SKM-1 treated with dmso at 0.1 percent for 144 hours (cell line): ENCODE measurements at regions not wholly inside any gene's neighbourhood (a gene's known extent, or its start where the extent isn't known, plus 50 kb on each side); places are given as distances from the start of the nearest gene placed in this dataset.
"Not testable (repeated sequence)": the region's sequence is repeated elsewhere in the genome, so short reads cannot be mapped to it uniquely, and the experiment has no call there.

Experiments
- DNase-seq: peaks from one replicate; lab custom pipeline; 2025; ENCODE audit not compliant: unreplicated experiment; lab: John Stamatoyannopoulos, UW

DNA sequence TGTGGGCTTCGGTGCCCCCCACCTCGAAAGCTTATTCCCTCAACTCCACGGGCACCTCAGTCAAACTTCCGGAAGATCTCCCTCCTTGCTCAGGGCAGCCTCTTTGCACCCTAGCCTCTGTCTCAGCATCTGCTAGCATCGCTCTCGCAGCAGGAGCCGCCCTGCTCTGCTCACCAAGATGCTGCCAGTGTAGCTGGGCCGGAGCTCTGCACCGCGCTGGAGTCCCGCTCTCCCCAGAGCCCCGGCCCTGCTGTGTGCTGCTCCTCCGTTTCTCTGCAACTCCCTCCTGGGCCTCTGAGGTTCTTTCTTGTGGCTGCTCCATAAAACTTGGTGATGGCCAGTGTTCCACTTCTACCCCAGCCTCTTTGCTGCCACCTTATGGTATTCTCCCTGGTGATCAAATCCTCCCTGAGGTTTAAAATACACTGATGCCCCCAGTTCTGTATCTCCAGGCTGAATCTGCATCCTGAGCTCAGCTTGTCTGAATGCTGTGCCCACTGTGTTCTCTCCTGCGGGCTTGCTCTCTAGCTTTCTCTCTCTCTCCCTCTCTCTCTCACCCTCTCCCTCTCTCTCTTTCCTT lies 198.0 kb downstream of the UQCRFS1 start:
- no peak for DNase-seq

DNA sequence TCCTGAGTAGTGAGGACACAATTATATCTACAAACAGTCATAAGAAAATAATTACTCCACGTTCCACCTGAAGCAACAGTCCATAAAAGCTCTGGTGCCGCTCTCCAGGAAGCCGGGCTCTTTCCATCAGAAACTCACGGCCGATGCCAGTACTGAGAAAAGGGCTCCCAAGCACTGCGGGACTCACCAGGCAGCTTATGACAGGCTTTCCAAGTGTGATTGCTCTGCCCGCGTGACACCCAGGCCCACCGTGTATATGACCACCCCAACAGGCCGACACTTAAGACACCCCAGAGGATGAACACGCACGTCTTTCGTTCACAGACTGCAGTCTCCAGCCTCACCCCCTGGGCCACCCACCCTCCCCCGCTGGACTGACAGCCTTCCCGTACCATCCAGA lies 199.0 kb downstream of the UQCRFS1 start:
- no peak for DNase-seq

DNA sequence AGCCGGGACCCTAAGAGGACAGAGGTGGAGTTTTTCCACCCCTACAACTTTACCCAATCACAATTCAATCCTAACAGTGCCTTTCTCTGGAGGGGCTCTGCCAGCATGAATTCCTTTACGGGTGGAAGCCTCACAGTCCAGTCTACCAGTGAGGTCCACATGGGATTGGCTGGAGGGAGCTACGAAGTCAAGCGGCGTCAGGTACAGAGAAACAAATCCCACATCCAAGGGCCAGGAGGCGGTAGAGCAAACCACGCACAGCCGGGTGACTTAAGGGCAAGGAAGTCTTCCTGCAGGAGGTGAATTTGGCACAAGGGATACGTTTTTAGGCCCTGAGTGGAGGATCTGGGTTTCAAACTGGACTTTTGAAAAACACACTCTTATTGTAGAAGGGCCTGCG lies 199.6 kb downstream of the UQCRFS1 start:
- no peak for DNase-seq

DNA sequence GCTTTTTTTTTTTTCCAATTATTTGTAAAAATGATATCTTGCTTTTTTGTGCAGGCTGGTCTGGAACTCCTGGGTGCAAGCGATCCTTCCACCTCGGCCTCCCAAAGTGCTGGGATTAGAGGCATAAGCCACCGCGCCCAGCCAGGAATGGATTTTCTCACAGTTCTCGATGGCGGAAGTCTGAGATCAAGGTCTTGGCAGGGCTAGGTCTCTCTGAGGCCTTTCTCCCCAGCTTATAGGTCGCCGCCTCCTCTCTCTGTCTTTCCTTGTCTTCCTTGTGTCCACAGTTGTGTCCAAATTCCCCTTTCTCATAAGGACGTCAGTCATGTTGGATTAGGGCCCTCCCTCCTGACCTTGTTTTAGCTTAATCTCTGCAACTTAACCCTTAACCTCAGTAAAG lies 200.5 kb downstream of the UQCRFS1 start:
- no peak for DNase-seq

DNA sequence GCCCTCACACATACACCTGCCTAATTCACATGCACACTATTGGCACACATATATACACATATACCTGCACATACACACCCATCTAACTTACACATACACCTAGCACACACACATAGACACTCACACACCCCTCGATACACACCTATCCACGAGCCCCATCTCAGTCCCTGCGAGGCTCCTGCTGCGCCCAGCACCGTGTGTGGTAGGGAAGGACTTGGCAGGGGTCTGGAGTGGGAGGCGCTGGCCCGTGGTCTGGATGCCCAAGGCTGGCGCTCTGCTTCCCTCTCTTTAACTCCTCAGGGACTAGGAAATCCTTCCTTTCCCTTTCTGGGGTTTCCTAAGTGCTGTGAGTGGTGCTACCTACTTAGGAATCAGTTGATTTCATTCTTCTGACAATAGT lies 202.7 kb downstream of the UQCRFS1 start:
- DNase-seq: no peak

DNA sequence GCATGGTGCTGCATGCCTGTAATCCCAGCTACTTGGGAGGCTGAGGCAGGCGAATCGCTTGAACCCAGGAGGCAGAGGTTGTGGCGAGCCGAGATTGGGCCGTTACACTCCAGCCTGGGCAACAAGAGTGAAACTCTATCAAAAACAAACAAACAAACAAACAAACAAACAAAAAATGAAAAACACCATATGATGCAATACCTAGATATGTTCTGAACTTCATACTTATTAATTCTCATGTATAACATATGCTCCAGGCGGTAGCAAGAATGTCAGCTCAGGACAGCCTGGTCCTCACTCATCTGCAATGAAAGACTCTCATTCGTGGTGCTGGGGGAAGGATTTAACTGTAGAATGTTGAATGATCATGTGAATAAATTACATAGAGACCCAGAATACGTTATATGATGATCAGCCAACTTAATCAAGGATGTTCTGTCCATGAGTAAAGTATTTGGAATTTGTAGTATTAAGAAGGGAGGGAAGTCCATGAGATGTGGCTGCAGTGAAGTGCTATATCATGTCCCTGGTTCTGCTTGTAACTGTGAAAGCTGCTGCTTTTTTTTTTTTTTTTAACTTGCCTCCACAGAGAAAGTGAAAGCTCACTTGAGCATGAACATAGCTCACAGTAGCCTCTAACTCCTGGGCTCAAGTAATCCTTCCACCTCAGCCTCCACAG lies 206.8 kb downstream of the UQCRFS1 start:
- DNase-seq: no peak

DNA sequence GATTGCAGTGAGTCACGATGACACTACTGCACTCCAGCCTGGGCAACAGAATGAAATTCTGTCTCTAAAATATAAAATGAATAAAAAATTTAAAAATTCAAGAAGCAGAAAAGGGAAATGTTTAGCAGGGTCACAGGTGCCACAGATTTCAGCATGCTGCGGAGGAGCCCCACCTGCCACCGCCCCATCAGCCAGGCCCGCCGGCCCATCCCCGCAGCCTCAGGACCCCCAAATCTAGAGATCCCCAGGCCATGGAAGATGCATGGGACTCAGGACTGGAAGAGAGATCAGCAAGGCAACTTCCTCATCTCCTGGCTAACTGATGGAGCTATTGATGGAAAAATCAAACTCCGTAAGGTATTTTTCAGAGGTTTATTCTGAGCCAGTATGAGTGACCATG lies 208.2 kb downstream of the UQCRFS1 start:
- DNase-seq: no peak

DNA sequence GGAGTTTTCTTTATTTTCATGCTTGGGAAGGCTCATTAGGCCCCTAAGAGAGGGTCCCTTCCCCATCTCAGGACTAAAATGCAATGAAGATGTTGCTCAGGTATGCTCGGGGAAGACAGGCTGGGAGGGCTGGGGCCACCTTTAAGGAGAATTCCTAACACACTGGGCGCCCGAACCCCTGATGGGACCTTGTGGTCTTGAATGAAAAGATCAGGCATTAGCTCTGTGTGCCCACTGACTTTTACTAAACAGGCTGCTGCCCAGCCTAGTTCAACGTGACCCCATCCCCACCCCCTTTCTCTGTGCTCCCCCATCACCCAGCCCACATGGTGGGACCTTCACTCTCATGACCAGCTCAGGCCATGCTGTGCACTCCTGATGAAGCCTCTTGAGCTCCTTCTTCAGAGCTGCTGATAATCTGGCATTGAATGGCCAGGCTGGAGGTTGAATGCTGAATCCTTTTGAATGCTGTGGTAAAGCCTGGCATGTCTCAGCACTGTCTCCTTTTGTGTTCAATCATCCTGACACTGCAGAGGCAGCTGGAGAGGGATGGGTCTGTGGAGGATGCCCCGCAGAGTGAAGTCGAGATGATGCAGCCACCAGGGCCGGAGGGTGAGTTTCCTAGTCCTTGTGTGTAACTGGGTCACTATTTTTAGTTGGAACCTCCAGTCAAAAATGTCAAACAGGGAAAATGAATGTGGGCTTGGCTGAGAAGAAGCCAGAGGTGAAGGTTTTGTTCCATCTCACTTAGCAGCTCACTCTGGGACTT lies 209.1 kb downstream of the UQCRFS1 start:
- DNase-seq: no peak

DNA sequence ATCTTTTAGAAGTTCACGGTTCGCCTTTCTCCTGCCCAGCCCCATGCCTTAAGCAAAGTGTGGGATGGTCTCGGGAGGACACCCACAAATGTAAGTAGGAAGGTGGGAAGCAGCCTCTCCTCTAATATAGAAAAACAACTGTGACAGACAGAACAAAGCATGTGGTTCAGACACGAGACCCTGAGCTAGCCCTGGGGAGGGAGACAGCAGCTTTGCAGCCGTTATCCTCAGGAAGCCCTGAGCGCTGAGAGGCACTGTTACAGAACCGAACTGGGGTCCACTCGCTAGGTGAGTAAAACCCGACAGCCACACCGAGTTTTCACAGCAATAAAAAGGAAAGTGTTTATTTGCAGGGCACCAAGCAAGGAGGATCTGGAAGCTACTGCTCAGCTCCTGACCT lies 210.6 kb downstream of the UQCRFS1 start:
- no peak for DNase-seq

DNA sequence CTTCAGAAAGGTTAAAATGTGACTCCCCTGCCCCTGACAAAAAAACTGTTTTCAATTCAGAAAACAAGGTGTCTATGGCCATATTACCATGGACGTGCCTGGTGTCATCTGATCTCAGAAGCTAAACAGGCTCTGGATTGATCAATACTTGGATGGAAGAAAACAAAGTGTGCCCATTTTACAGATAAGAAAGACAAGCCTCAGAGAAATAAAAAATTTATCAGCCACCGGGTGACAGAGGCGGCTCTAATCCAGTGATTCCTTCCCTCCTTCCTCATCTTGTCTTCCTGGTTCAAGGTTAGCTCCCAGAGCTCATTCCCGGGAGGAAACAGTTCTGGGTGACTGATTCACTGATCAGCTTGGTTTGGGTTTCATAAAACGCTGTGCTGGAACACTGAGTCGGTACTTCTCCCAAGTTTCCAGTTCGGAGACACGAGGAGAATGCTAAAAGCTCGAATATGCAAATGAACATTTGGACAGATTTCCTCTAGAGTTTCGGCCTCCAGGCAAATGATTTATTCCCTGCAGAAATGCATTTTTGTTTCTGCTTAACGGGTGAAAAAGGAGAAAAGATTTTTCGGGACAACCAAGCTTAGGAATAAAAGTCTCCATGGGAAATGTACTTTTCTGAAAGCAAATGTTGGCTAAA lies 211.2 kb downstream of the UQCRFS1 start:
- no peak for DNase-seq

DNA sequence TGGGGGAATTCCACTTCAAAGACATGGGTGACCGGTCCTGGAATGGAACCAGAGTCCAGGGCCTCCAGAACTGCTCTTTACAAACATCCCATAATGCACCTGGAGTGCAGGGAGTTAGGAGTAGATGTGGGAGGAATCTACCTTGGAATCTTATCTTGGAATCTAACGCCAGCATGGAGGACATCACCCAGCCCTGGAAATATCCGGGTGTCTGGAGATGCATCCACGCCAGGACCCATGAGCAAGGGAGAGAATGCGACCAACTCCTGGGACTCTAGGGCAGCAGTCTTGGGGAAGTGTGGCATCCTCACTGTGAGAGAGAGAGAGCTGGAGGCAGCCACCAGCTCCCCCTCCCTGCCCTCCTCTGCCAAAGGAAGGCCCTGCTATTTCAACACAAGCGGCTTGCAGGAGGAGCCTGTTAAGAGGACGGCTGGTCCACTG lies 211.8 kb downstream of the UQCRFS1 start:
- peak; percentile 3 for DNase-seq

DNA sequence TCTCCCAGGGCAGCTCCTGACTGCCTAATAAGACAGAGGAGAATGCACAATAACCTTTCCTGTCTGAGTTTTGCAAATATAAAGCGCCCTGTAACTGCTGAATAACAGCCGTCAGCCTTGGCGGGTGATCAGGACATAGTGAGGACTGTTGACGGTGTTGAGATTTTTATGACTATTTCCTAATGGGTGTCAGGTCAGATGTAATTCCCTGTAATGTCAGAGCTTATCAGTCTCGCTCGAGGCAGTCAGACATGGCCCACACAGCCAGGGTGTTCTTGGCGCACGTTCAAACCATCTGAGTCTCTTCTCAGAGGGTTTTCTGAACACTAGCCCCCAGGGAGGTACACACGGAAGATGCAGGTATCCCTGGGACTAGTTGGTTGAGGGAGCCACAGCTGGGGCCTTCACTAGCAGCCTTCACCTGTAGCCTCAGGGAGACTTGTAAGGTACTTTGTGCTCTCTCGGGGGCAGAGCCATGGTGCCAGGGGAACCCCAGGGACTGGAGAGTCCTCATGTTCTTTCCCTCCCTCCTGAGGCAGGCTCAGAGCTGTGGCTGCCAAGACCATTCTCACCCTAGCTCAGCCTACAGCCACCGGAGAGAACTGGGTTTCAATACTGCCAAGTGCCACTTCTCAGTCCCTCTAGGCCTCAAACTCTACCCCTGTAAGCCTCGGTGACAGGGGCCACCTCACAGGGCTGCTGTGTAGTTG lies 213.1 kb downstream of the UQCRFS1 start:
- DNase-seq: no peak

DNA sequence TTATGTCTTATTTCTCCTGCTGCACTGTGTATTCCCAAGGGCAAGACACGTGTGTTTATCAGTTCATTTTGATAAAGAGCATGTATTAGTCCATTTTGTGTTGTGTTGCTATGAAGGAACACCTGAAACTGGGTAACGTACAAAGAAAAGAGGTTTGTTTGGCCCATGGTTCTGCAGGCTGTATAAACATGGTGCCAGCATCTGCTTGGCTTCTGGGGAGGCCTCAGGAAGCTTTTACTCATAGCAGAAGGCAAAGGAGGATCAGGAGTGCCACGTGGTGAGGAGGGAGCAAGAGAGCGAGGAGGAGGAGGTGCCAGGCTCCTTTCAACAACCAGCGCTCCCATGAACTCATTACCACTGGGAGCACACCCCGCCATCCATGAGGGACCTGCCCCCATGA lies 214.0 kb downstream of the UQCRFS1 start:
- DNase-seq: no peak

DNA sequence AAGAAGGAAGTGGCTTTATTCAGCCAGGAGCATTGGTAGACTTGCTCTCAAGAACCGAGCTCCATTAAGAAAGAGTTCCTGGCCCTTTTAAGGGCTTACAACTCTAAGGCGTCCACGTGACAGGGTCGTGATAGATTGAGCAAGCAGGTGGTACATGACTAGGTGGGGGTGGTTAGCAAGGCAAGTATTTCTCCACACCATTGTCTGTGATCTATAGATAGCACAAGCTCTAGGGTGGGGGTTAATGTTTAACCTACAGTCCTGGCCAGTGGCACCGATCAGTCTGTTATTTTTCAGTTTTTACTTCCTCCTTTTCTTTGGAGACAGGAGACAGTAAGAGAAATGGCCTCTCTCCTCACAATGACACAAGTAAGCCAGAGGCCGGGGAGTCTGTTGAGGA lies 215.1 kb downstream of the UQCRFS1 start:
- not testable (repeated sequence) for DNase-seq

DNA sequence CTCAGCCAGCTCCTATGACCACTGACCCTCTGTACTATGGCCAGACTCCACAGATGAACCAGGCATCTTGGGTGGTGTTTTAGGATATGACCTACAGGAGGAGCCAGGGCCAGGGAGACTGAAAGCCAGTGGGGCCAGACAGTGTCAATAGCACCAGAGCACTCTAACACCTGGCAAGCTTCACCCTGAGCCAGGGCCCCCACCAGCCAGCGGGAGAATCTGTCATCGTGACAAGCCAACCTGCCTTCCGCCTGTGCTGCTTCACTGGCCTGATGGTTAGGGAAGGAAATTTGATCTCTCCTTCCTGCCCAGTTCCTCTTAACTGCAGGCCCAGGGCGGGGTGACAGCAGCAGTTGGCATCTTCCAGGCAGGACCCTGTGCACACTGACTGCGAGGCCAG lies 222.4 kb downstream of the UQCRFS1 start:
- DNase-seq: no peak

DNA sequence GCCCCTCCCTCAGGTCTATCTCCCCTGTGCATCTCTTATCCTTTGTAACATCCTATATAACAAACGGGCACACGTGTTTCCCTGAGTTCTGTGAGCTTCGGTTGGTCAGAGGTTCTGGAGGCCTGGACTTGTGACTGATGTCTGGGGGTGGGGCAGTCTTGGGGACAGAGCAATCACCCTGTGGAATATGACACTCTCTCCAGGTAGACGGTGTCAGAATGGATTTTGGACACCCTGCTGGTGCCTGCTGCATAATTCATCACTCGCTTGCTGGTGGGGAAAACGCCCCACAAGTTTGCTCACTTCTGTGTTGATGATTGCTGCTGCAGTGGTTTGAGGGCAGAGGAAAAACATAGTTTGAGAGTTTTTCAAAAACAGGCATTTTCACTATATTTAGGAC lies 223.2 kb downstream of the UQCRFS1 start:
- DNase-seq: no peak

DNA sequence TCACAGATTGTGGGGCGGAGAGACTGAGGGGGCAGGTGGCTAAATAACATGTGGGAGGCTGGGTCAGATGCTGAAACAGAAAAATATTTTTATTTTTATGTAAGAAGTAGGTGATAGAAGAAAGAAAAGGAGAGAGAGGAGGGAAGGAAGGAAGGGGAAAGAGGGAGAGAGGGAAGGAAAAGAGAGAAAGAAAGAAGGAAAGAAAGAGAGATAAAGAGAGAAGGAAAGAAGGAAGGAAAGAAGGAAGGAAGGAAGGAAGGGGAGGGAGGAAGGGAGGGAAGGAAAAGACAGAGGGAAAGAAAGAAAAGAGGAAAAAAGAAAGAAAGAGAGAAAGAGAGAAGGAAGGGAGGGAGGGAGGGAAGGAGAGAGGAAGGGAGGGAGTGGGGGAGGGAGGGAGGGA lies 224.9 kb downstream of the UQCRFS1 start:
- no peak for DNase-seq

DNA sequence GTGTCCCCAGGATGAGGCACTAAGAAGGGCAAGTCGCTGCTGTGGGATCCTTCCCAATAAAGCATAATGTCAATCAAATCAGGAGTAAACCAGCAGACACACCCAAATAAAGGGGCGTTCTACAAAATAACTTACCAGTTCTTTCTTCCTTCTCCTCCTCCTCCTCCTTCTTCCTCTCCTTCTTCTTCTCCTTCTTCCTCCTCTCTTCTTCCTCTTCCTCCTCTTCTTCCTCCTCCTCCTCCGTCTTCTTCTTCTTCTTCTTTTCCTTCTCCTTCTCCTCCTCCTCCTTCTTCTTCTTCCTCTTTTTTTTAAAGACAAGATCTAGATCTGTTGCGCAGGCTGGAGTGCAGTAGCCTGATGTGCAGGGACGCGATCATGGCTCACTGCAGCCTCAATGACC lies 225.8 kb downstream of the UQCRFS1 start:
- no peak for DNase-seq

DNA sequence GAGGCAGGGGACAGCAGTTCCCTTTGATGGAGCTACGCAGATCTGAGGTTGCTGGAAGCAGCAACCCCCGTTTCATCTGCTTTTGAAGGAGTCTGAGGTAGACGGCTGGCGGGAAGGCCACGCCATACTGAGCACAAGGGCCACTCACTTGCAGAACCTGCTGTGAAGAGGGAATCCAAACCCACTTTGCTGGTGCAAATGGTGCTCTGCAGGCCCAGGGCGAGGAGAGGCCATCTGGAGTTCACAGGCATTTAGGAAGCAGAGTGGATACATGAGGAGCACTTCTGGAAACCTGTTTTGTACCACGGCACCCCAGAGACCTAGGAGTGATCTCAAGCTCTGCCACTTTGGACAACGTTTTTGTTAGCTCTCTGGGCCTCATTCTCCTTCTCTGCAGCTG lies 227.8 kb downstream of the UQCRFS1 start:
- no peak for DNase-seq

DNA sequence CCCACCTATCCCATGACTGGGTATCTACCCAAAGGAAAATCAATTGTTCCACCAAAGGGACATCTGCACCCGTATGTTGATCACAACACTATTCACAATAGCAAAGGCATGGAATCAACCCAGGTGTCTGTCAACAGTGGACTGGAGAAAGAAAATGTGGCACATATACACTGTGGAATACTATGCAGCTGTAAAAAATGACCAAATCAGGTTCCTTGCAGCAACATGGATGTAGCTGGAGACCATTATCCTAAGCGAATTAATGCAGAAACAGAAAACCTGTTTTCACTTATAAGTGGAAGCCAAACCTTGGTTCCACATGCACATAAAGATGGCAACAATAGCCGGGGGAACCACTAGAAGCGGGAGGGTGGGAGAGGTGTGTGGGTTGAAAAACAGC lies 228.6 kb downstream of the UQCRFS1 start:
- no peak for DNase-seq

DNA sequence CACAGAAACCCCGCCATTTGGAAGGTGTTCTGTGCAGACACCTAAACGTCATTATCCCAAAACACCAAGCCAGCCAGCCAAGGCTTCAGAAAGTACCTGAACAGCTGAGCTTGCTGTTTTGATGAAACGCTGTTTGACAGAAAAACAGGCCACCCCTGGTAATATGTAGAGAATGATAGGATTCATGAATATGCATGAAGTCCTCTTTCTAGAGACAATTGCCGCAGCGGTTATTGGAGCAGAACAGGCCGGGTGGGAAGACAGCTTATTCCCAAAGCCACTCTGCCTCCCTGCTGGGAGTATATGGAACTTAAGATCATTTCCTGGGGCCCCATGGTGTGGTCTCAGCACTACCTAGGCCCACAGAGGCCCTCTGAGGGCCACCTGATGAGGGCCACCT lies 229.5 kb downstream of the UQCRFS1 start:
- DNase-seq: no peak
